DMS79 treated with DMSO at 0.1 percent for 48 hours (cell line): ENCODE measurements at regions not wholly inside any gene's neighbourhood (a gene's known extent, or its start where the extent isn't known, plus 50 kb on each side); places are given as distances from the start of the nearest gene placed in this dataset.
"Not testable (repeated sequence)": the region's sequence is repeated elsewhere in the genome, so short reads cannot be mapped to it uniquely, and the experiment has no call there.

ENCODE experiments used
- DNase-seq: peaks from one replicate; lab custom pipeline; 2025; lab: John Stamatoyannopoulos, UW

- DNase-seq = no peak
Measured at GRCh38 chr3:39558775-39559306, 91.4 kb downstream of the MOBP start.

- no peak for DNase-seq
Measured at GRCh38 chr3:39559543-39559942, 92.1 kb downstream of the MOBP start.

- DNase-seq = no peak
Measured at GRCh38 chr3:39568508-39568907, 101.0 kb downstream of the MOBP start.

- DNase-seq = no peak
Measured at GRCh38 chr3:39569095-39569494, 101.6 kb downstream of the MOBP start.

- no peak for DNase-seq
Measured at GRCh38 chr3:39573392-39573791, 105.9 kb downstream of the MOBP start.

- DNase-seq = no peak
Measured at GRCh38 chr3:39577541-39577940, 110.1 kb downstream of the MOBP start.

- not testable (repeated sequence) for DNase-seq
Measured at GRCh38 chr3:39586215-39586614, 118.7 kb downstream of the MOBP start.

- no peak for DNase-seq
Measured at GRCh38 chr3:39587113-39587512, 119.6 kb downstream of the MOBP start.

- no peak for DNase-seq
Measured at GRCh38 chr3:39590806-39591205, 123.3 kb downstream of the MOBP start.

- DNase-seq = no peak
Measured at GRCh38 chr3:39592311-39593050, 125.0 kb downstream of the MOBP start.

- DNase-seq = no peak
Measured at GRCh38 chr3:39593341-39593740, 125.9 kb downstream of the MOBP start.

- peak; percentile 86 for DNase-seq
Measured at GRCh38 chr3:39601241-39601640, 133.8 kb downstream of the MOBP start.

- no peak for DNase-seq
Measured at GRCh38 chr3:39605837-39606236, 138.4 kb downstream of the MOBP start.

GRCh38 chr3:39626198-39626597, 158.7 kb downstream of the MOBP start:
- DNase-seq = no peak

GRCh38 chr3:39631136-39631535, 163.7 kb downstream of the MOBP start:
- peak; percentile 29 for DNase-seq

- DNase-seq = no peak
Measured at GRCh38 chr3:39637807-39638206, 170.3 kb downstream of the MOBP start.

GRCh38 chr3:39638301-39638700, 170.8 kb downstream of the MOBP start:
- no peak for DNase-seq

GRCh38 chr3:39639344-39640236, 169.8 kb upstream of the MYRIP start:
- DNase-seq = no peak

GRCh38 chr3:39641274-39641673, 168.1 kb upstream of the MYRIP start:
- no peak for DNase-seq

- DNase-seq = no peak
Measured at GRCh38 chr3:39644176-39644575, 165.2 kb upstream of the MYRIP start.

- DNase-seq = not testable (repeated sequence)
Measured at GRCh38 chr3:39651256-39651655, 158.2 kb upstream of the MYRIP start.

GRCh38 chr3:39651993-39652739, 157.2 kb upstream of the MYRIP start:
- DNase-seq = no peak
